Nephron progenitor cell (in vitro differentiated cells): ENCODE measurements at regions not wholly inside any gene's neighbourhood (a gene's known extent, or its start where the extent isn't known, plus 50 kb on each side); places are given as distances from the start of the nearest gene placed in this dataset.
"Not testable (repeated sequence)": the region's sequence is repeated elsewhere in the genome, so short reads cannot be mapped to it uniquely, and the experiment has no call there.

Experiments
- DNase-seq: peaks from one replicate; pipeline ENCODE4 v3.0.0; 2021
- H3K27ac Mint-ChIP-seq: 2 replicates; pipeline ENCODE4 v1.8.0; 2021; ENCODE audit warnings: mild to moderate bottlenecking, moderate library complexity, mixed read lengths
- H3K27me3 Mint-ChIP-seq: 2 replicates; pipeline ENCODE4 v1.8.0; 2021; ENCODE audit warnings: mild to moderate bottlenecking, low read depth, mixed read lengths; ENCODE audit not compliant: poor library complexity
- H3K36me3 Mint-ChIP-seq: 2 replicates; pipeline ENCODE4 v1.8.0; 2021; ENCODE audit warnings: low read depth, mixed read lengths
- H3K4me1 Mint-ChIP-seq: 2 replicates; pipeline ENCODE4 v1.8.0; 2021; ENCODE audit warnings: mixed read lengths
- H3K4me3 Mint-ChIP-seq: 2 replicates; pipeline ENCODE4 v1.8.0; 2021; ENCODE audit warnings: mild to moderate bottlenecking, moderate library complexity, mixed read lengths
- H3K9me3 Mint-ChIP-seq: 2 replicates; pipeline ENCODE4 v1.8.0; 2021; ENCODE audit warnings: mild to moderate bottlenecking, moderate library complexity, mixed read lengths
- TF ChIP-seq, protein P1 (sequence below): fragments of 200-600 bp; sonication (generic); IDR thresholded peaks from 2 replicates; pipeline ENCODE4 v1.5.0; 2021; ENCODE audit warnings: antibody characterized with exemption

DNA sequence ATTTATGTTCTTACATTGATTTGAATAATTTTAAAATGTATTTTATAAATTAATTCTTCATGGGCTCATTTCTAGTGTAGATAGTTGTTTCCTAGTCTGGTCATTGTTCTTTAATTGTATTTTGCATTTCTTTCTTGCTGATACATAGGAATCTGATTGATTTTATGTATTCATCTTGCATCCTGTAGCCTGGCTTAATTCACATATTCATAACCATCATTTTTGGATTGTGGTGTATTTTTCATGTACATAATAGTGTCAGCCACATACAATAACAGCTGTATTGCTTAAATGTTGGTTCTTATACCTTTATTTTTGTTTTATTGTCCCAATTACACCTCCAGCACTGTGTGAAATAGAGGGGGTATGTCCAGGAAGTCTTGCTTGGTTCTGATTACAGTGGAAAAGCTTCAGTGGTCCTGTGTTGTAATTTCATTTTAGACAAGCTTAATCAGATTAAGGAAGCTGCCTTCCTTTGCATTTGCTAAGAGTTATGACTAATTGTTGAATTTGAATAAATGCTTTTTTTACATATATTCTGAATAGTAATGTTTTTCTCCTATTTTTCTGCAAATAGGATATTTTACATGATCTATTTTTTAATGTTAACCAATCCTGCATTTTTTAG, 103.7 kb downstream of the USP22 start:
- no peak overlapping the region for H3K27ac Mint-ChIP-seq
- peaks cover 8% of the 10 kb centered on the region for H3K4me1 Mint-ChIP-seq
- no peaks in the 10 kb centered on the region for H3K9me3 Mint-ChIP-seq
- no peaks in the 10 kb centered on the region for H3K27me3 Mint-ChIP-seq
- TF ChIP-seq, protein P1, sequence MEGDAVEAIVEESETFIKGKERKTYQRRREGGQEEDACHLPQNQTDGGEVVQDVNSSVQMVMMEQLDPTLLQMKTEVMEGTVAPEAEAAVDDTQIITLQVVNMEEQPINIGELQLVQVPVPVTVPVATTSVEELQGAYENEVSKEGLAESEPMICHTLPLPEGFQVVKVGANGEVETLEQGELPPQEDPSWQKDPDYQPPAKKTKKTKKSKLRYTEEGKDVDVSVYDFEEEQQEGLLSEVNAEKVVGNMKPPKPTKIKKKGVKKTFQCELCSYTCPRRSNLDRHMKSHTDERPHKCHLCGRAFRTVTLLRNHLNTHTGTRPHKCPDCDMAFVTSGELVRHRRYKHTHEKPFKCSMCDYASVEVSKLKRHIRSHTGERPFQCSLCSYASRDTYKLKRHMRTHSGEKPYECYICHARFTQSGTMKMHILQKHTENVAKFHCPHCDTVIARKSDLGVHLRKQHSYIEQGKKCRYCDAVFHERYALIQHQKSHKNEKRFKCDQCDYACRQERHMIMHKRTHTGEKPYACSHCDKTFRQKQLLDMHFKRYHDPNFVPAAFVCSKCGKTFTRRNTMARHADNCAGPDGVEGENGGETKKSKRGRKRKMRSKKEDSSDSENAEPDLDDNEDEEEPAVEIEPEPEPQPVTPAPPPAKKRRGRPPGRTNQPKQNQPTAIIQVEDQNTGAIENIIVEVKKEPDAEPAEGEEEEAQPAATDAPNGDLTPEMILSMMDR: no peak
- peaks cover 34% of the 10 kb centered on the region for H3K36me3 Mint-ChIP-seq
- H3K4me3 Mint-ChIP-seq: no peak overlapping the region
- no peak for DNase-seq

DNA sequence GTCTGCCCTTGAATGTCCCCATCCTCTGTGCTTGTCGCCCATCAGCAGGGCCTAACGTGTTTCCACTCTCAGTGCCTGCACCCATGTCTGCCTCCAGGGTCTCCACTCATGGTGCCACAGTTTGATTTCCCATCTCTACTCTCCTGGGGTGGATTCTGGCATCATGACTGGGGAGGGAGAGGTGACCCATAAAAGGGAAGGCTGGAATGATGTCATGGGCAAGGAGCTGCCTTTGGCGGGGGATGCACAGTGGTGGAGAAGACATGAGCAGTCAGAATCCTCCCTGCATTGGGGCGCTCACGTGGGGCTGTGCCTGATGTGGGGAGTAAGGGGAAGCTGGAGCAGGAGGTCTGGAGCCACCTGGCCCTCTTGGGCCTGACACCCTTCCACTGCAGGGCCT, 100.9 kb downstream of the USP22 start:
- H3K4me3 Mint-ChIP-seq: no peak overlapping the region
- no peak overlapping the region for H3K27ac Mint-ChIP-seq
- TF ChIP-seq, protein P1: no peak
- no peaks in the 10 kb centered on the region for H3K27me3 Mint-ChIP-seq
- no peak for DNase-seq
- H3K9me3 Mint-ChIP-seq: peaks cover 6% of the 10 kb centered on the region
- peaks cover 12% of the 10 kb centered on the region for H3K4me1 Mint-ChIP-seq
- H3K36me3 Mint-ChIP-seq: peaks cover 56% of the 10 kb centered on the region

DNA sequence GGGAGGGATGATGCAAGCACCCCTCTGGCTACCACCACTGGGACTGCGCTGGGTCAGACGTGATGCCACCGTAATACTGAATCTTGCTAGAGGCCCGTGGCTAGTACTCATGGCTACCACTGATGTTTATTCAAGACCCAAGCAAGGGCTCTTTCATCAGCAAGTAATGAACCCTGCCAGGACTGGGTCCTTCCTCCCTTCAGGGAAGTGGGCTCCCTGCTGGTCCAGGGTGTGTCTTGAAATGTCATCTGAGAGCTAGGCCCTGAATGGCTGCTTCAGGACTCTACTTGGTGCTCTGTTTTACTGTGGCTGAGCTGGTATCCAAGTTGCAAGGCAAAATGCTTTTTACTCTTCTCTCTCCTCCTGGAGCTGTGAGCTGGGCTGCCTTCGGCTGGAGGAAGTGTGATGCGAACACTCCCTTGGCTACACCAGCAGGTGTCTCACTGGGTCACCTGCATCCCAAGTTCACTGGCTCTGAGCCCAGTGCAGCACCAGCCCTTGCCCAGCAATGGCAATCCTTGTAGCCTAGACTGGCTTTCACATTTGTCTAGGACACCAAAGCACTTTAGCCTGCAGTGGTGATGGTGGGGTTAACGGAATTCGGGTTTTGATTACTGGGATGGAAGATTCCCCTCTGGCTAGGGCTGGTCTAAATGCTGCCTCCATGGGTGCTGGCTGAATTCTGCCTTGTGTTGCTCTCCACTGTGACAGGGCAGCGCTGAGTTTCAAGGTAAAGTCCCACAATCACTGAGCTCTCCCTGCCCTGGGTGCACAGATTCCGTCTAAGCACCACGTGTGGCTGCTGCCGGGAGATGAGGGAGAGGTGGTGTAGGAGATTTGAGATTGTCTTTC, 98.6 kb downstream of the USP22 start:
- TF ChIP-seq, protein P1: peak; percentile 13
- H3K27ac Mint-ChIP-seq: peak overlapping the region; percentile 11
- DNase-seq: peak; percentile 11
- no peaks in the 10 kb centered on the region for H3K27me3 Mint-ChIP-seq
- H3K9me3 Mint-ChIP-seq: peaks cover 7% of the 10 kb centered on the region
- peaks cover 12% of the 10 kb centered on the region for H3K4me1 Mint-ChIP-seq
- no peak overlapping the region for H3K4me3 Mint-ChIP-seq
- peaks cover 57% of the 10 kb centered on the region for H3K36me3 Mint-ChIP-seq

DNA sequence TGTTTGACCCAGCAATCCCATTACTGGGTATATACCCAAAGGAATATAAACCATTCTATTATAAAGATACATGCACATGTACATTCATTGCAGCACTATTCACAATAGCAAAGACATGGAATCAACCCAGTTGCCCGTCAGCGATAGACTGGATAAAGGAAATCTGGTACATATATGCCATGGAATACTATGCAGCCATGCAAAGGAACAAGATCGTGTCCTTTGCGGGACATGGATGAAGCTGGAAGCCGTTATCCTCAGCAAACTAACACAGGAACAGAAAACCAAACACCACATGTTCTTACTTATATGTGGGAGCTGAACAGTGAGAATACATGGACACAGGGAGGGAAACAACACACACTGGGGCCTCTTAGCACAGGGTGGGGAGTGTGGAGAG, 95.1 kb downstream of the USP22 start:
- H3K36me3 Mint-ChIP-seq: peaks cover 70% of the 10 kb centered on the region
- H3K27me3 Mint-ChIP-seq, DNase-seq, H3K27ac Mint-ChIP-seq, H3K4me3 Mint-ChIP-seq, H3K9me3 Mint-ChIP-seq: not testable (repeated sequence)
- peaks cover 18% of the 10 kb centered on the region for H3K4me1 Mint-ChIP-seq

DNA sequence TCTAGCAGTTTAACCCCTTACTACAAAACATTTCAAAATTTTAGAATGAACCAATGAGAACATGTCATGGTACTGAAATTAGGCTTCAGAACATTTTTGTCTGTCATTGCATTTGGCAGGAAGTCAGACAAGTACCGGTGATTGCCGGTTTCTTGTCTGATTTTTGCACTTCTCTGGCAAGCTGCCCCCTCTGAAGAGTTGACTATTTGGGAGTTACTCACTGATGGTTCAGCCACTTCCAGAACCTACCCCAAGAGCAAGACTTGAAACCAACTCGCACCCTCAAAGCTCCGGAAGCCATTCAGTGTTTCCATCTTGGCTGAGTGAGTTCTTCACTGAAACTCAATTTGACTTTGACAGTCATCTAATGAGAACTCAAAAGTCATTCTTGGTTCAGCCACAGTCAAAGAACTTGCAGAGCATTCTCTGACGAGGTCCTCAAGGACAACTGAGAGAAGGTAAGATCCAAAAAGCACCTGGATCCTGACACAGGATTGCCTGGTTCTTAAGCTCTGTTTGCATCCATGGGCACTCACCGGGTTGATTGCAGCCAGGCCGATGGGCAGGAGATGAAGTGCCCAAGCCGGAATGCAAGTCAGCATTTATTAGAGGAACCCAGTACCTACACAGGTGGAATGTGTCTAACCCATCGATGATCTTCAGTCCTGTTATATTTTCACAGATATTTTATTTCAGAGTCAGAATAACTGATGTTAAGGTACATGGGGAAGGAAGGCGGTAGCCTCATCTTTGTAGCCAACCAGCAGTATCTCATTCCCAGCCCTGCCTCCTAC, 93.6 kb downstream of the USP22 start:
- Mint-ChIP-seq H3K4me1 (peaks cover 9% of the 10 kb centered on the region), H3K27me3 (no peaks in the 10 kb centered on the region), H3K9me3 (peaks cover 7% of the 10 kb centered on the region), H3K4me3 (no peak overlapping the region), H3K27ac (no peak overlapping the region), H3K36me3 (peaks cover 64% of the 10 kb centered on the region)
- DNase-seq: no peak
- TF ChIP-seq, protein P1: no peak
